PFSK-1 (cell line): ENCODE measurements at regions not wholly inside any gene's neighbourhood (a gene's known extent, or its start where the extent isn't known, plus 50 kb on each side); places are given as distances from the start of the nearest gene placed in this dataset.

Source experiments
- POLR2AphosphoS5 ChIP-seq: IDR thresholded peaks from 2 replicates; pipeline ENCODE4 v1.6.1; 2012; ENCODE audit warnings: low read depth, mild to moderate bottlenecking, control low read depth, low read length, moderate library complexity
- SIN3A ChIP-seq: IDR thresholded peaks from 2 replicates; pipeline ENCODE4 v1.6.1; 2012; ENCODE audit warnings: mild to moderate bottlenecking, low read length, moderate library complexity, borderline replicate concordance; ENCODE audit not compliant: insufficient read depth

GRCh38 chr19:13623716-13624710, 117.7 kb upstream of the CACNA1A start:
- TF ChIP-seq SIN3A (no peak), POLR2AphosphoS5 (no peak)
